ENCODE measurements at regions not wholly inside any gene's neighbourhood (a gene's known extent, or its start where the extent isn't known, plus 50 kb on each side); places are given as distances from the start of the nearest gene placed in this dataset.

DNA sequence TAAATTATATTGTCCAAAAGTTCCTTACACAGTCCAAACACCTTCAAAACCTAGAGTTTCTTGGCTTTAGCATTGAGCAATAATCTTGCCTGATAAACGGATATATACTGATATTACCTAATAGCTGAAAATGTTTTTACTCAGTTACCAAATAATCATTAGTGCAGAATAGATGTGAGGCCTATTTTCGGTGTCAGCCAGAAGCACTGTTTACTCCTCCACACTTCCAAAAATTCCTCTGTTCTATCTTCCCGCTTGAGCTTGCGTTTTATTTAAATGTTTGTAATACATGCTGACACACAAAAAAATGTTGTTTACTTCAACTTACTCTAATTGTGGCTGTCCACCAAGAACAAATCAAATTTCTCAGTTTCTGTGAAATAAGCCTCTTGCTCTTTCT, 606.2 kb upstream of the TEX47 start:
- TF ChIP-seq, protein P1, sequence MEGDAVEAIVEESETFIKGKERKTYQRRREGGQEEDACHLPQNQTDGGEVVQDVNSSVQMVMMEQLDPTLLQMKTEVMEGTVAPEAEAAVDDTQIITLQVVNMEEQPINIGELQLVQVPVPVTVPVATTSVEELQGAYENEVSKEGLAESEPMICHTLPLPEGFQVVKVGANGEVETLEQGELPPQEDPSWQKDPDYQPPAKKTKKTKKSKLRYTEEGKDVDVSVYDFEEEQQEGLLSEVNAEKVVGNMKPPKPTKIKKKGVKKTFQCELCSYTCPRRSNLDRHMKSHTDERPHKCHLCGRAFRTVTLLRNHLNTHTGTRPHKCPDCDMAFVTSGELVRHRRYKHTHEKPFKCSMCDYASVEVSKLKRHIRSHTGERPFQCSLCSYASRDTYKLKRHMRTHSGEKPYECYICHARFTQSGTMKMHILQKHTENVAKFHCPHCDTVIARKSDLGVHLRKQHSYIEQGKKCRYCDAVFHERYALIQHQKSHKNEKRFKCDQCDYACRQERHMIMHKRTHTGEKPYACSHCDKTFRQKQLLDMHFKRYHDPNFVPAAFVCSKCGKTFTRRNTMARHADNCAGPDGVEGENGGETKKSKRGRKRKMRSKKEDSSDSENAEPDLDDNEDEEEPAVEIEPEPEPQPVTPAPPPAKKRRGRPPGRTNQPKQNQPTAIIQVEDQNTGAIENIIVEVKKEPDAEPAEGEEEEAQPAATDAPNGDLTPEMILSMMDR (IDR thresholded peaks at IDR 0.05): no peak
- TF ChIP-seq POLR2A (IDR thresholded peaks at IDR 0.05): no peak
